ENCODE measurements at regions not wholly inside any gene's neighbourhood (a gene's known extent, or its start where the extent isn't known, plus 50 kb on each side); places are given as distances from the start of the nearest gene placed in this dataset.

DNA sequence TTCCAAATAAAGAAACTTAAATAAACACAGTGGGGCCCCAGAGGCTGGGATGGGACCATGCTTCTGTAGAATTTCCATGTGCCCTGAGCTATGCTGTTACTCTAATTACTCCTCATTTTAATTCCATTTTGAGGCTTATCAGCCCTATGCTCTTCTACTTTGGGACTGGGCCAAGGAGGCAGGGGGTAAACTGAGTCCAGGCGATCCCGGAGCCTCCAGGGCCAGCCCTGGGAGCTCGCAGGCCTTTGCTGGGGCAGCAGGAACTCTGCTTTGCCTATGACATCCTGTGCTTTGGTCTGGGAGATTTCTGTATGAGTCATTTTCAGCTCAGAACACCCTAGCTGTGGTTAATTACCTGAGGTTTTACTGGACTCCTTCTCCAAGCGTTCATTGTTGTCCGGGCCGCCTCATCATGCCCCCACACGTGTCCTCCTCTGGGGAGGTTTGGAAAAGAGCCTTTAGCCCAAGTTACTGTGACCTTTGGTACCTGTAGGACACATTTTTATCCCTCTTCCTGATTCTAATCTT, 95.7 kb downstream of the RHOU start:
- CTCF ChIA-PET = no interaction called here
- intact Hi-C loops (cut with micrococcal nuclease; ENCODE audit: unreplicated experiment) = loop anchor here (10.0 kb wide), 1 partner anchor 394 kb away; no protein-coding TSS in a partner anchor
- Histone ChIP-seq H3K36me3 (ENCODE audit: low read depth) (no peaks in the 10 kb centered on the region), H3K4me3 (no peak overlapping the region), H3F3A (ENCODE audit: insufficient read depth, low read depth) (no peaks in the 10 kb centered on the region), H3K9me2 (ENCODE audit: insufficient read depth) (no peaks in the 10 kb centered on the region), H3K4me1 (replicated peaks; ENCODE audit: insufficient read depth) (no peaks in the 10 kb centered on the region), H3K79me2 (ENCODE audit: low read depth) (no peaks in the 10 kb centered on the region), H4K20me1 (ENCODE audit: insufficient read depth) (no peaks in the 10 kb centered on the region; the same call in 1 of the 2 replicates), H3K27me3 (ENCODE audit: insufficient read depth, low read depth) (peaks cover 53% of the 10 kb centered on the region), H3K27ac (no peak overlapping the region), H3K4me2 (no peak overlapping the region), H2AFZ (no peak overlapping the region), H3K9me3 (ENCODE audit: insufficient read depth, low read depth) (no peaks in the 10 kb centered on the region)
- TF ChIP-seq EZH2 (IDR thresholded peaks at IDR 0.05; ENCODE audit: low read depth) = no peak
- TF ChIP-seq CTCF (conservative IDR thresholded peaks at IDR 0.05) = no peak
- no peak for DNase-seq
- BruUV-seq (replicated peaks) = no TSS peak
- POLR2A ChIA-PET (ENCODE audit: unreplicated experiment) = no interaction called here

DNA sequence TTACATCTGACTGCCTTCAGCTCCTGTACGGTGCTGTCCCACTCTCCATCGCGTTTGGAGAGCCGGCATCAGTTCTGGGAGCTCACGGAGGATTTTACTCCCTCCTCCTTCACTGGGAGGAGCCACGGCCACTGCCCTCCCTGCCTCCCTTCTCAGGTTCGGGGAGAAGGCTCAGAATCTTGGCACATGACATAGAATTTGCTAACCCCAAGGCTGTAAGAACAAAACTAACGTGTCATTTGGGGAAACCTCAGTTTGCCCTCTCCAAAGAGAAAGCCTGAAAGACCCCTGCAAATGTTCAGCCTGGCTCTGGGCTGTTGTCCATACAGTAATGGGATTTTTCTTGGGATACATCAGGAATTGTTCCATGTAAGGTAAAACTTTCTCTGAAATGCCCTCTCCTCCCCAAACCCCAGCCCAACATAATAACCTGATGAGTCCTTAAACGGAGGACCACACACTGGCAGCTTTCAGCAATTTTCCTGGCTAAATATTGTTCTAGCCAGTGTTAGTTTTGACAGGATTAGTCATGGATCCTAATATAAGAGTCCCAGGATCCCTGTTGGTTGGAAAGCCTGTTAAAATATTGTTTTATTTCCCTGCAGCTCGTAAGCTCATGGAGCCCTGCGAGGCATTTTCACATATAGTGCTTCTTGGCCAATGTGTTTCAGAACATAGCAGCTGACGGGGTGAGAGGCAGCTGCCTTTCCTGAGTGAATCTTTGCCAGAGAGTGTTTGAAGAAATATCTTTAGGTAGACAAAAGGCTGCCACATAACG, 98.8 kb downstream of the RHOU start:
- intact Hi-C loops (cut with micrococcal nuclease; ENCODE audit: unreplicated experiment) = loop anchor here (10.0 kb wide), 1 partner anchor 391 kb away; no protein-coding TSS in a partner anchor
- Histone ChIP-seq H3K4me2 (no peak overlapping the region), H3K36me3 (ENCODE audit: low read depth) (no peaks in the 10 kb centered on the region), H3K27ac (no peak overlapping the region), H2AFZ (no peak overlapping the region), H3F3A (ENCODE audit: insufficient read depth, low read depth) (peaks cover 7% of the 10 kb centered on the region; the same call in 1 of the 2 replicates), H3K27me3 (ENCODE audit: insufficient read depth, low read depth) (peaks cover 34% of the 10 kb centered on the region), H3K9me2 (ENCODE audit: insufficient read depth) (no peaks in the 10 kb centered on the region), H3K9me3 (ENCODE audit: insufficient read depth, low read depth) (no peaks in the 10 kb centered on the region), H3K4me1 (replicated peaks; ENCODE audit: insufficient read depth) (peaks cover 12% of the 10 kb centered on the region), H3K79me2 (ENCODE audit: low read depth) (no peaks in the 10 kb centered on the region), H4K20me1 (ENCODE audit: insufficient read depth) (no peaks in the 10 kb centered on the region), H3K4me3 (no peak overlapping the region)
- no TSS peak for BruUV-seq (replicated peaks)
- no peak for TF ChIP-seq EZH2 (IDR thresholded peaks at IDR 0.05; ENCODE audit: low read depth)
- TF ChIP-seq CTCF (conservative IDR thresholded peaks at IDR 0.05) = no peak
- ChIA-PET CTCF (no interaction called here), POLR2A (ENCODE audit: unreplicated experiment) (no interaction called here)
- DNase-seq = no peak

GRCh38 chr1:228835456-228835855, 100.2 kb downstream of the RHOU start:
- no peak for TF ChIP-seq CTCF (conservative IDR thresholded peaks at IDR 0.05)
- TF ChIP-seq EZH2 (IDR thresholded peaks at IDR 0.05; ENCODE audit: low read depth) = no peak
- Histone ChIP-seq H3K27ac (no peak overlapping the region), H3K79me2 (ENCODE audit: low read depth) (no peaks in the 10 kb centered on the region), H3K9me2 (ENCODE audit: insufficient read depth) (no peaks in the 10 kb centered on the region), H2AFZ (no peak overlapping the region), H3K4me3 (no peak overlapping the region), H3K4me1 (replicated peaks; ENCODE audit: insufficient read depth) (peaks cover 12% of the 10 kb centered on the region), H3K4me2 (no peak overlapping the region), H4K20me1 (ENCODE audit: insufficient read depth) (no peaks in the 10 kb centered on the region), H3F3A (ENCODE audit: insufficient read depth, low read depth) (peaks cover 7% of the 10 kb centered on the region; the same call in 1 of the 2 replicates), H3K9me3 (ENCODE audit: insufficient read depth, low read depth) (no peaks in the 10 kb centered on the region), H3K36me3 (ENCODE audit: low read depth) (no peaks in the 10 kb centered on the region), H3K27me3 (ENCODE audit: insufficient read depth, low read depth) (peaks cover 28% of the 10 kb centered on the region)
- BruUV-seq (replicated peaks) = no TSS peak
- POLR2A ChIA-PET (ENCODE audit: unreplicated experiment) = no interaction called here
- intact Hi-C loops (cut with micrococcal nuclease; ENCODE audit: unreplicated experiment) = loop anchor here (10.0 kb wide), 1 partner anchor 389 kb away; no protein-coding TSS in a partner anchor
- no peak for DNase-seq
- CTCF ChIA-PET = no interaction called here

Measured in PC-9 (cell line).